ENCODE measurements at regions not wholly inside any gene's neighbourhood (a gene's known extent, or its start where the extent isn't known, plus 50 kb on each side); places are given as distances from the start of the nearest gene placed in this dataset.
A peak's percentile ranks its signal among the peaks of the same experiment; 100 is the strongest.

DNA sequence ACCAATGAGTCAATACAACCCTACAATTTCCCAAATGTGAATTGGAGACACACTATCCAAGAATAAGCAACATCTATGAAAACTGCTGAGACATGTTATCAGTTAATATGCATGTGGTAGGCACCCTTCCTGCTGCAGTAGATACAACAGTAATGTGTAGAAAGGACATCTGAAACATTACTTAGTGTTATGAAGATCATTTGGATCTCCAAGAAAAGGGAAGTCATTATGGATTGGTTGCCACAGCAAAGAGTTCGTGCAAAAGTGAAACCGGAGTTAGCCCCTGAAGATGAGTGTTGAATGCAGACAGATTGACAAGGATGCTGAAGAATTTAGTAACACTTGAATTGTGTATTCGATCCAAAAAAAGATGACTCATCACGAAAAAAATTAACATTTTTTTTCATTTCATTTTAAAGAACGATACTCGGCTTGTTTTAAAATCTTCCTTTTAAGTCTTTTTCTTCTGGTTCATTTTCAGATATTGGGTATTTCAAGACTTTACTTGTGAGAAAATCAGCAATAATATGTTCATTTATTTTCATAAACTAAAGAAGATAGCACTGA, 322.4 kb upstream of the KLF6 start:
- DNase-seq (ENCODE audit: low spot score), result no peak
- no peak overlapping the region for H3K27ac ChIP-seq (ENCODE audit: poor library complexity, severe bottlenecking)
- no peak for ATAC-seq (ENCODE audit: low read depth)
- no peak for TF ChIP-seq CTCF (IDR thresholded peaks at IDR 0.05; ENCODE audit: poor library complexity, severe bottlenecking)
- H3K27me3 ChIP-seq (ENCODE audit: insufficient read depth, poor library complexity, severe bottlenecking), result no peaks in the 10 kb centered on the region
- no peaks in the 10 kb centered on the region for H3K36me3 ChIP-seq (ENCODE audit: low read depth)
- H3K4me3 ChIP-seq (ENCODE audit: severe bottlenecking), result no peak overlapping the region
- H3K9me3 ChIP-seq (ENCODE audit: severe bottlenecking), result no peaks in the 10 kb centered on the region
- H3K4me1 ChIP-seq (ENCODE audit: insufficient read depth, poor library complexity, severe bottlenecking), result peaks cover 8% of the 10 kb centered on the region

GRCh38 chr10:4103603-4104002, 318.6 kb upstream of the KLF6 start:
- no peaks in the 10 kb centered on the region for H3K36me3 ChIP-seq (ENCODE audit: low read depth)
- ATAC-seq (ENCODE audit: low read depth), result peak; percentile 27; the same call in 1 of the 3 replicates
- no peak for TF ChIP-seq CTCF (IDR thresholded peaks at IDR 0.05; ENCODE audit: poor library complexity, severe bottlenecking)

DNA sequence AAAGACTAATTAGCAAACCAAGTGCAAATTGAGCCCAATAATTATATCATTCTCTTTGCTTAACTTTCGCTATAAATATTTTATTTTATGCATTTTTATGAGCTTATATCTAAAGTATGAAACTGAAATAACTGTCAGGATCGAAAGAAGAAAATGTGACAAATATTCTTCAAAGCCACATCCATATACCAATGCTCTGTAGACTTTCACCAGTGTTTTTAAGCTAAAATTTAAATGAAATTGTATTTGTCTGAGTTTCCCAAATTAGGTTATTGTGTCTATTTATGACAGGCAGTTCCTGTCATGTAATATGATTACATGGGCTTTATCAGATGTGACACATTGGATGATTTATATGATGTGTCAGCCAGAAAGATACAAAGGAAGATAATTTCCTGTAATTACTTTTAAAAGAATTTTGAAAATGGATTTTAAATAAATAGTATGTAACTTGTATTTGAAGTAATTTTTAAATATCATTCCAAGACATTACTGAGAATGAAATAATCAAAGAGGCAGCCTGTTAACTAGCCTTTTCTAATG, 317.9 kb upstream of the KLF6 start:
- no peak for TF ChIP-seq CTCF (IDR thresholded peaks at IDR 0.05; ENCODE audit: poor library complexity, severe bottlenecking)
- no peak for ATAC-seq (ENCODE audit: low read depth)
- Histone ChIP-seq H3K9me3 (ENCODE audit: severe bottlenecking) (no peaks in the 10 kb centered on the region), H3K27me3 (ENCODE audit: insufficient read depth, poor library complexity, severe bottlenecking) (no peaks in the 10 kb centered on the region), H3K27ac (ENCODE audit: poor library complexity, severe bottlenecking) (peak overlapping the region; percentile 55), H3K4me1 (ENCODE audit: insufficient read depth, poor library complexity, severe bottlenecking) (peaks cover 8% of the 10 kb centered on the region), H3K36me3 (ENCODE audit: low read depth) (no peaks in the 10 kb centered on the region), H3K4me3 (ENCODE audit: severe bottlenecking) (no peak overlapping the region)
- DNase-seq (ENCODE audit: low spot score), result no peak

More at GRCh38 chr10:4103603-4104002, 318.6 kb upstream of the KLF6 start:
- no peak for DNase-seq (ENCODE audit: low spot score)
- Histone ChIP-seq H3K4me1 (ENCODE audit: insufficient read depth, poor library complexity, severe bottlenecking) (peaks cover 8% of the 10 kb centered on the region), H3K27ac (ENCODE audit: poor library complexity, severe bottlenecking) (peak overlapping the region; percentile 55), H3K4me3 (ENCODE audit: severe bottlenecking) (no peak overlapping the region), H3K27me3 (ENCODE audit: insufficient read depth, poor library complexity, severe bottlenecking) (no peaks in the 10 kb centered on the region), H3K9me3 (ENCODE audit: severe bottlenecking) (no peaks in the 10 kb centered on the region)

DNA sequence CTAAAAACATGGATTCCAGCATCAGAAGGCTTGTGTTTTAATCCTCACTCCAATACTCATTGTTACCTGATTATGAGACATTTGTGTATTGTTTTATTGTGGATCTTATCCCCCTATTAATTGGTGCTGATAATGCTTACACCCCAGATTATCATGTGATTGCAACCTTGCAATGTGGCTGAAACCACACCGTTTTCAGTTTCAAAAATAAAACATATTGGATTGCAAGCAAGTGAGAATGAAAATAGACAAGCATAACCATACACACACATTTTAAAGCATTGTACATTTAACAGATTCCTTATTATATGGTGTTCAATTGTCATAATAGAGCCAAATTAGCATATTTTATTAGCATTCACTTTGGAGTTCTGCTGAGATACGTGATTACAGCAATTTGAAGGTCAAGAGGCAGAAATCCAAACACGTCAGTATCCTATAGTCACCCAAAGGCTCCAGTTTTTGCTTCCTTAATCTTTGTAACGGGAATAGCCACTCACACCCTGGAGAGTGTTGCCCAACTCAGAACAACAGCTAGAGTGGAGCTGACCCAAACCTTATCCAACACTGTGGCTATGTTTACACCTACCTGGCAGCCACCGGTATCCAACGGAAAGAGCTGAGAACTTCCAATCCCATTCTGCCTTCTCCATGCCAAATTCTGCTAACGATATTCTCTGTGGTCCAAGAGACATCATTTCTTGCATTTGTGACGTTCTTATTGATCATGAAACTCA, 317.1 kb upstream of the KLF6 start:
- Histone ChIP-seq H3K4me3 (ENCODE audit: severe bottlenecking) (no peak overlapping the region), H3K4me1 (ENCODE audit: insufficient read depth, poor library complexity, severe bottlenecking) (peaks cover 8% of the 10 kb centered on the region), H3K27ac (ENCODE audit: poor library complexity, severe bottlenecking) (no peak overlapping the region), H3K27me3 (ENCODE audit: insufficient read depth, poor library complexity, severe bottlenecking) (no peaks in the 10 kb centered on the region), H3K36me3 (ENCODE audit: low read depth) (no peaks in the 10 kb centered on the region), H3K9me3 (ENCODE audit: severe bottlenecking) (no peaks in the 10 kb centered on the region)
- ATAC-seq (ENCODE audit: low read depth) (no peak), DNase-seq (ENCODE audit: low spot score) (no peak)
- TF ChIP-seq CTCF (IDR thresholded peaks at IDR 0.05; ENCODE audit: poor library complexity, severe bottlenecking), result no peak

DNA sequence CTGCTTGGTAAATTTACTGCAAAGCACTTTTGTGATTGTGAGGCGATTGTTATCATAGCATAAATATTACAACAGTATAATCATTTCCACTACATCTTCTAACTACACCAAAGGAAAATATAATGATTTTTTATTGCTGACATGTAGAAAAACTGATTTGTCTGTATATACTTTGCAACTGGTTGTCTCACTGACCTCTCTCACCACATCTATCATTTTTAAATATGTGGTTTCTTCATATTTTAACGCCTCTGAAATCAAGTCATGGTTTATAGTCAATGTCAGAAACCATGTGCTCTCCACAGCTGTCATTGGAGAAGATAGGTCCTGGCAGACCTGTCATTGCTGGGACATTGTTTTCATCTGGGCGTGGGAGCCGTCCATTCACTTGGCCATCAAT, 315.4 kb upstream of the KLF6 start:
- Histone ChIP-seq H3K4me3 (ENCODE audit: severe bottlenecking) (no peak overlapping the region), H3K9me3 (ENCODE audit: severe bottlenecking) (no peaks in the 10 kb centered on the region), H3K4me1 (ENCODE audit: insufficient read depth, poor library complexity, severe bottlenecking) (peaks cover 8% of the 10 kb centered on the region), H3K27me3 (ENCODE audit: insufficient read depth, poor library complexity, severe bottlenecking) (no peaks in the 10 kb centered on the region), H3K36me3 (ENCODE audit: low read depth) (no peaks in the 10 kb centered on the region), H3K27ac (ENCODE audit: poor library complexity, severe bottlenecking) (no peak overlapping the region)
- no peak for TF ChIP-seq CTCF (IDR thresholded peaks at IDR 0.05; ENCODE audit: poor library complexity, severe bottlenecking)
- DNase-seq (ENCODE audit: low spot score) (no peak), ATAC-seq (ENCODE audit: low read depth) (no peak)

All from RWPE2 (cell line).